NCI-H1930 (cell line): ENCODE measurements at regions not wholly inside any gene's neighbourhood (a gene's known extent, or its start where the extent isn't known, plus 50 kb on each side); places are given as distances from the start of the nearest gene placed in this dataset.

ENCODE experiments used
- DNase-seq, 2 experiments: peaks; one replicate each; lab custom pipeline; 2025; lab: John Stamatoyannopoulos, UW

GRCh38 chr6:169945117-169945516, 193.7 kb downstream of the ERMARD start:
- no peak for DNase-seq

- no peak for DNase-seq
Observed at GRCh38 chr6:169944415-169944814, 193.0 kb downstream of the ERMARD start.

DNA sequence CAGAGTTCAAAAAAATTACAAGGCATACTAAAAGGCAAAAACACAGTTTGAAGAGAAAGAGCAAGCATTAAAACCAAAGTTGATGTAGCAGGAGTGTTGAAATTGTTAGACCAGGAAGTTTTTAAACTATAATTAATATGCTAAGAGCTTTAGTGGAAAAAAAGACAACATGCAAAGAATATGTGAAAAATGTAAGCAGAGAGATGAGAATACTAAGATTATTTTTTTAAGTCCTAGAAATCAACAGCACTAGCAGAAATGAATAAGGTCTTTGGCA, 192.6 kb downstream of the ERMARD start:
- DNase-seq: no peak

- no peak for DNase-seq
Observed at GRCh38 chr6:169943241-169944060, 192.0 kb downstream of the ERMARD start.

GRCh38 chr6:169942173-169942572, 190.8 kb downstream of the ERMARD start:
- no peak for DNase-seq

- no peak for DNase-seq
Observed at GRCh38 chr6:169940481-169941271, 189.3 kb downstream of the ERMARD start.

GRCh38 chr6:169939554-169940164, 188.2 kb downstream of the ERMARD start:
- no peak for DNase-seq

DNA sequence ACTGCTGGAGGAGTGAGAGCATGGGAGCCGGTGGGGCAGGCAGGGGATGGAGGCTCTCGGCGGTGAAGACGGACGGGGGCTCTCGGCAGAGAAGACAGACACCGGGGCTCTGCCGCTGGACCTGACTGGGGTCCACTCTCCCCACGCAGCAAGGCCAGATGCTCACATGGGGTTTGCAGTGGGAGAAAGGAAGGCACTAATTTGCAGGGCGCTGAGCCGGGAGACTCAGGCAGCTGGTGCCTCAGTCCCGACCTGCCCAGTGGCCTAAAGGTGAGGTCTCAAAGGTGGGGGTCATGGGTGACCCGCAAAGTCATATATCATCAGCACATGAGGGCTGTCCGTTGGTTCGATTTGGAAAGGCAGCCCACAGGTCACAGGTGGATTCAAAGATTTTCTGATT, 187.3 kb downstream of the ERMARD start:
- no peak for DNase-seq

GRCh38 chr6:169938262-169938701, 186.9 kb downstream of the ERMARD start:
- DNase-seq: no peak

- no peak for DNase-seq
Observed at GRCh38 chr6:169937389-169938261, 186.2 kb downstream of the ERMARD start.

- no peak for DNase-seq
Observed at GRCh38 chr6:169936355-169936975, 185.0 kb downstream of the ERMARD start.

- DNase-seq: no peak
Observed at GRCh38 chr6:169935861-169936260, 184.4 kb downstream of the ERMARD start.

- no peak for DNase-seq
Observed at GRCh38 chr6:169935348-169935718, 183.9 kb downstream of the ERMARD start.

- no peak for DNase-seq
Observed at GRCh38 chr6:169934699-169935347, 183.4 kb downstream of the ERMARD start.

DNA sequence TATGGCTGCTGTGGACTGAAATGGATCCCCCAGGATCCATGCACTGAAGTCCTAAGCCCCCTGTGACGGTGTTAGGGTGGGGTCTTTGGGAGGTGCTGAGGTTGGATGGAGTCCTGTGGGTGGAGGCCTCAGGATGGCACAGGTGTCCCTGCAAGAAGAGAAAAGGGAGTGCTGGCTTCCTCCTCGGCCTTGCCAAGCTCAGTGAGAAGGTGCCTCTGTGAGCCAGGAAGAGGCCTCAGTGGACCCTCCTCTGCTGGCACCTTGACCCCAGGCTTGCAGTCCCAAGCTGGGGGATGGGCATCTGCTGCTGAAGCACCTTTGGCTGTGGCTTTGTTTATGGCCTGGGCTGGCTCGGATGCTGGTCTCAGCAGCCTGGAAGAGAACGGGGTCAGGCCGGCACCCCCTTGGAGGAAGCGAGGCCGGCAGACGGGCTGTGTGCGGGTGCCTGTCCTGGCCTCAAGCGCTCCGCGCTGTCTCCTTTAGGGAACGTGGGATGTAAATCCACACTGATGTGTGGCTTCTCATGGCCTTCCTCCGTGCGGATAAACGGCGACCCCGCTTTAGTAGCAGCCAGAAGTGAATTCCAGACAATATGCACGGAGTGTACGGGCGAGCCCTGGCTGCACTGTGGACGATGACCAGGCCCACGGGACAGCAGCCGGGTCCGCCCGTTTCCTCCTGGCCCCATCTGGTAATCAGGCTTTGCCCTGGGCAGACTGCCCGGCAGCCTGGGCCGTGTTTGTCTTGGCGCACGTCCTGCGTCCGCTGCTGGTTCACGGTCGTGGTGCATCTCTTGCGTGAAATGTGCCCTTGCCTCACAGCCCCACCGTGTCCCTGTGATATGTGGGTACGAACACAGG, 182.6 kb downstream of the ERMARD start:
- DNase-seq: no peak

GRCh38 chr6:169933251-169933821, 181.9 kb downstream of the ERMARD start:
- DNase-seq: no peak

- no peak for DNase-seq
Observed at GRCh38 chr6:169932491-169932890, 181.1 kb downstream of the ERMARD start.

- DNase-seq: no peak
Observed at GRCh38 chr6:169931261-169931660, 179.8 kb downstream of the ERMARD start.

DNA sequence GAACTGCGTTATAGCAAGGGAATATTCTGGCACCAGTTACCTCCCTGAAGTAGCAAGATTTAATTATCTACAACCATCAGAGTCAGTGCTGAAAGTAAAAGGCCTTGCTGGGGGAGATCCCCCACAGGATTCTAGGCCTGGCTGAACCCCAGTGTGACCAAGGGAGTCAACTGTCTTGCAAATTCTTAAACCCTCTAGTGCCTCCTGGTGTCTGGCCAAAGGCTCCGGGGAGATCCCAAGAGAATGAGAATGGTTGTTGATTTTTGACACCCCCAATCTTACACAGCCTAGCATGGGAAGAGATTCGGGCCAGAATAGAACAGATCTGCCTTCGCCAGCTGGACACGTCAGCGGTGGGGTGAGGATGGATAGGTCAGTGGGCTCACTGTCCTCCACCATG, 179.4 kb downstream of the ERMARD start:
- no peak for DNase-seq

DNA sequence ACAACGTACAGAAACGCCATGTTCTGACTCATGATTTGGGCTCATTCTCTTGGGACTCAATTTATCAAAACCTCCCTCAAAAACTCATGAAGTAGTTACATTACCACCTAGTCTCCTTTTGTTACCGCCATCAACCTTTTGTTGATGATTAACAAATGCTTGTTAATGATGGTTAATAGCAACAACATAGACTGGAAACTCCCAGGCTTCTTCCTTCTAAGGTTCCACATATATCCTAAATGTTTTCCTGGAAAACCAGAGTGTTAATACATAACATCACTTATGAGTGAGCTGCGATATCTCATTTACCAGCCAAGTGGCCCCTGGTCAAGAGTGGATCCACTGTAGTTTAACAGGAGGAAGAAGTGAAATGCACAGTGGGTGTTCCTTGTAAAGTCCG, 176.3 kb downstream of the ERMARD start:
- no peak for DNase-seq
